Liver (tissue), 8 donors: ENCODE measurements at regions not wholly inside any gene's neighbourhood (a gene's known extent, or its start where the extent isn't known, plus 50 kb on each side); places are given as distances from the start of the nearest gene placed in this dataset.

Source experiments
- DNase-seq: peaks from one replicate; pipeline ENCODE4 v3.0.0-alpha.2; 2017; ENCODE audit warnings: low spot score
- H3K27ac ChIP-seq, 2 donors: one replicate each; pipeline ENCODE4 v1.7.0; 2013; ENCODE audit warnings: inconsistent platforms in 2 of 2, low read length in 2 of 2, control low read depth in 1 of 2, low read depth in 1 of 2, mild to moderate bottlenecking in 1 of 2
- H3K27me3 ChIP-seq, 4 donors: one replicate each; pipeline versions ENCODE4 v1.6.1 to v1.7.0; 2013; ENCODE audit warnings: low read length in 3 of 4, inconsistent platforms in 1 of 4, mild to moderate bottlenecking in 1 of 4, moderate library complexity in 1 of 4; ENCODE audit not compliant: control insufficient read depth in 4 of 4, insufficient read depth in 4 of 4
- H3K36me3 ChIP-seq, 4 donors: one replicate each; pipeline versions ENCODE4 v1.6.1 to v1.7.0; 2013; ENCODE audit warnings: low read length in 3 of 4, mild to moderate bottlenecking in 3 of 4, low read depth in 1 of 4, moderate library complexity in 1 of 4; ENCODE audit not compliant: control insufficient read depth in 4 of 4, insufficient read depth in 3 of 4
- H3K4me1 ChIP-seq, 4 donors: one replicate each; pipeline versions ENCODE4 v1.6.1 to v1.7.0; 2013; ENCODE audit warnings: low read length in 3 of 4, mild to moderate bottlenecking in 3 of 4, moderate library complexity in 1 of 4; ENCODE audit not compliant: control insufficient read depth in 4 of 4, insufficient read depth in 4 of 4
- H3K4me3 ChIP-seq, 3 donors: one replicate each; pipeline versions ENCODE4 v1.6.1 to v1.7.0; 2013; ENCODE audit warnings: low read length in 3 of 3, control low read depth in 1 of 3, low read depth in 1 of 3, mild to moderate bottlenecking in 1 of 3
- H3K9ac ChIP-seq, 2 donors: one replicate each; pipeline ENCODE4 v1.7.0; 2013; ENCODE audit warnings: low read length in 2 of 2, mild to moderate bottlenecking in 2 of 2, moderate library complexity in 2 of 2, control low read depth in 1 of 2, low read depth in 1 of 2
- H3K9me3 ChIP-seq, 4 donors: one replicate each; pipeline versions ENCODE4 v1.6.1 to v1.7.0; 2013; ENCODE audit warnings: low read length in 3 of 4; ENCODE audit not compliant: control insufficient read depth in 4 of 4
- CTCF ChIP-seq: fragments of 150-350 bp; IDR thresholded peaks from 2 replicates; pipeline ENCODE4 v1.5.1; 2017; ENCODE audit warnings: improper control_type of control experiment, low read depth, low read length; ENCODE audit not compliant: missing input control
- FOXA2 ChIP-seq: IDR thresholded peaks from 2 replicates; pipeline ENCODE4 v1.6.1; 2016; ENCODE audit warnings: antibody characterized with exemption
- GABPA ChIP-seq, 2 donors: IDR thresholded peaks in 1 of 2; conservative IDR thresholded peaks in 1 of 2; 2 replicates each; pipeline ENCODE4 v1.6.1; 2016; ENCODE audit warnings: antibody characterized with exemption in 2 of 2, mild to moderate bottlenecking in 1 of 2, moderate library complexity in 1 of 2
- HNF4A ChIP-seq, 2 donors: conservative IDR thresholded peaks; 2 replicates each; pipeline ENCODE4 v1.6.1; 2016; ENCODE audit warnings: antibody characterized with exemption in 2 of 2, mild to moderate bottlenecking in 2 of 2
- HNF4G ChIP-seq: IDR thresholded peaks from 2 replicates; pipeline ENCODE4 v1.6.1; 2016; ENCODE audit warnings: antibody characterized with exemption
- MAX ChIP-seq: IDR thresholded peaks from 2 replicates; pipeline ENCODE4 v1.6.1; 2016; ENCODE audit warnings: antibody characterized with exemption
- NR2F2 ChIP-seq: IDR thresholded peaks from 2 replicates; pipeline ENCODE4 v1.6.1; 2016; ENCODE audit warnings: antibody characterized with exemption
- RXRA ChIP-seq, 2 donors: IDR thresholded peaks; 2 replicates each; pipeline ENCODE4 v1.6.1; 2017 to 2018; ENCODE audit warnings: antibody characterized with exemption in 2 of 2, mild to moderate bottlenecking in 1 of 2
- SP1 ChIP-seq: IDR thresholded peaks from 2 replicates; pipeline ENCODE4 v1.6.1; 2018; ENCODE audit warnings: antibody characterized with exemption, mild to moderate bottlenecking
- TAF1 ChIP-seq: conservative IDR thresholded peaks from 2 replicates; pipeline ENCODE4 v1.6.1; 2016; ENCODE audit warnings: antibody characterized with exemption, mild to moderate bottlenecking
- YY1 ChIP-seq: IDR thresholded peaks from 2 replicates; pipeline ENCODE4 v1.6.1; 2016; ENCODE audit warnings: antibody characterized with exemption, mild to moderate bottlenecking
- WGBS: extraction: QIAGEN DNeasy Blood & Tissue Kit; methylation state at CpG from one replicate; pipeline ENCODE4 v1.1.7; 2013; 5-methylcytosine and 5-hydroxymethylcytosine counted together
- TF ChIP-seq, protein P1 (sequence below): IDR thresholded peaks from 2 replicates; pipeline ENCODE4 v1.6.1; 2016; ENCODE audit warnings: antibody characterized with exemption
- donor health status: healthy.
- donor health status: healthy.
- donor health status: healthy.
- donor health status: healthy.
- donor health status: healthy.

DNA sequence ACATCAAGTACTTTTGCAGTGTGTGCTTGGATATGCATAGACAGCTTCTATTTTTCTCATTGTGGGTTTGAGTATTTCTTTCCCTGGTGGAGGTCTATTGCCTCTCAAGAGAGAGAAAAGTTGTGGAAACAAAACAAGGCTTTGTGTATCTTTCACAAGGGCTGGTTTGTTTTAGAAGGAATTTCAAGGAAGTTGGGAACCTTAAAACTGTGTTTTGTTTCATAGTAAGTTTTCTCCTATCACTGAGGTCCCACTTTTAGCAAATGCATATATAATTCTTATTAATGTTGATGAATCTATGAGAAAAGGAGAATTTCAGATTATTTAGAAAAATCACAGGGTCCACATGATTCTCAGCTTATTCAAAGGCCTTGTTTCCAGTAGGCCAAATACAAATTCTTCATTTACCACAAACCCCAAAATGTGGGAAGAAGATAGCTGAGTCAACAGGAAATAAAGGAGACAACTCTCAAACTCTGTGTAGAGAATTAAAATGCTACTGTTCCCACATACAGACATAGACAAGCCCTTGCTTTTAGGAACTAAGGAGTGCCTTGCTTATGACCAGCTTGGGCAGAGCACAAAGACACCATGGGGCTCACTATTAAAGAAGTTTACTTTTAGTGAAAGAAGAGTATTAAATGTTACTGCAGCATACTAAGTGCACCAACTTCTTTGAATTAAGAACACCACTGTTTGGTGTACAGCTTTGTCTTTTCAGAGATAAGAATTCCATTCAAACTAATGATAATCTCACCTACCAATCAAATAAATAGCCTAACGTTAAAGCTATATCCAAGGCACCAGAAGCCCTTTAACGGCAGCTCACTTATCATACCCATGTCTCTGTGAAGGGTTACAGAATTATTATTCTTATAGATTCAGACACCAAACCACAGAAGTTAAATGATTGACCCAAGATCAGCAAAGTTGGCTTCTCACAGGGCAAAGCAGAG, 177.4 kb upstream of the LEF1 start:
- no peaks in the 10 kb centered on the region for H3K36me3 ChIP-seq
- no peak overlapping the region for H3K4me3 ChIP-seq
- no peaks in the 10 kb centered on the region for H3K4me1 ChIP-seq
- H3K27me3 ChIP-seq, result peaks cover 0 to 9% (median 0%) of the 10 kb centered on the region in 4 donors
- H3K9ac ChIP-seq, result no peak overlapping the region
- no peak for DNase-seq
- no peak overlapping the region for H3K27ac ChIP-seq
- WGBS, result 53% methylated on average over 2 of the region's 2 CpGs
- TF ChIP-seq GABPA (IDR thresholded peaks at IDR 0.05 in 1 of 2, conservative IDR thresholded peaks at IDR 0.05 in 1 of 2), result no peak
- no peak for TF ChIP-seq HNF4A (conservative IDR thresholded peaks at IDR 0.05)
- H3K9me3 ChIP-seq, result no peaks in the 10 kb centered on the region

- Histone ChIP-seq H3K9ac (no peak overlapping the region), H3K4me1 (no peaks in the 10 kb centered on the region), H3K9me3 (no peaks in the 10 kb centered on the region), H3K36me3 (no peaks in the 10 kb centered on the region), H3K27ac (no peak overlapping the region), H3K27me3 (peaks cover 0 to 4% (median 0%) of the 10 kb centered on the region in 4 donors), H3K4me3 (no peak overlapping the region)
- TF ChIP-seq HNF4G, result no peak
- TF ChIP-seq, protein P1, sequence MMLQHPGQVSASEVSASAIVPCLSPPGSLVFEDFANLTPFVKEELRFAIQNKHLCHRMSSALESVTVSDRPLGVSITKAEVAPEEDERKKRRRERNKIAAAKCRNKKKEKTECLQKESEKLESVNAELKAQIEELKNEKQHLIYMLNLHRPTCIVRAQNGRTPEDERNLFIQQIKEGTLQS, result no peak
- TF ChIP-seq SP1, result no peak
- no peak for DNase-seq
- 80% methylated on average over 3 of the region's 3 CpGs for WGBS
These were observed 173.7 kb upstream of the LEF1 start for GRCh38 chr4:108342325-108342970.

- Histone ChIP-seq H3K27me3 (peaks cover 0 to 2% (median 0%) of the 10 kb centered on the region in 4 donors), H3K27ac (no peak overlapping the region), H3K9ac (no peak overlapping the region), H3K36me3 (no peaks in the 10 kb centered on the region), H3K4me1 (no peaks in the 10 kb centered on the region), H3K9me3 (no peaks in the 10 kb centered on the region), H3K4me3 (no peak overlapping the region)
- no peak for DNase-seq
- 38% methylated on average over 1 of the region's 1 CpG for WGBS
- TF ChIP-seq CTCF (no peak), SP1 (no peak), NR2F2 (no peak), RXRA (IDR thresholded peaks at IDR 0.05) (no peak), TAF1 (no peak), YY1 (no peak), MAX (no peak), FOXA2 (no peak)
- TF ChIP-seq, protein P1, result no peak
These were observed 169.2 kb upstream of the LEF1 start for GRCh38 chr4:108337923-108338322.
